ENCODE measurements at regions not wholly inside any gene's neighbourhood (a gene's known extent, or its start where the extent isn't known, plus 50 kb on each side); places are given as distances from the start of the nearest gene placed in this dataset.

GRCh38 chr2:66202586-66202985, 232.3 kb upstream of the MEIS1 start:
- Mint-ChIP-seq H3K4me1 (ENCODE audit: low read depth) (no peaks in the 10 kb centered on the region), H3K27me3 (no peaks in the 10 kb centered on the region), H3K4me3 (ENCODE audit: low read depth) (no peak overlapping the region), H3K9me3 (ENCODE audit: low read depth) (peaks cover 17% of the 10 kb centered on the region), H3K27ac (no peak overlapping the region), H3K36me3 (ENCODE audit: insufficient read depth) (no peaks in the 10 kb centered on the region)
- no peak for DNase-seq (ENCODE audit: low spot score, unreplicated experiment)
- TF ChIP-seq CTCF (IDR thresholded peaks at IDR 0.05; ENCODE audit: unreplicated experiment): no peak

- no peak overlapping the region for H3K27ac Mint-ChIP-seq
- TF ChIP-seq CTCF (IDR thresholded peaks at IDR 0.05; ENCODE audit: unreplicated experiment): no peak
- no peaks in the 10 kb centered on the region for H3K36me3 Mint-ChIP-seq (ENCODE audit: insufficient read depth)
- DNase-seq (ENCODE audit: low spot score, unreplicated experiment): no peak
- H3K9me3 Mint-ChIP-seq (ENCODE audit: low read depth): peaks cover 21% of the 10 kb centered on the region
- H3K4me1 Mint-ChIP-seq (ENCODE audit: low read depth): no peaks in the 10 kb centered on the region
- no peaks in the 10 kb centered on the region for H3K27me3 Mint-ChIP-seq
- H3K4me3 Mint-ChIP-seq (ENCODE audit: low read depth): no peak overlapping the region
Observed at GRCh38 chr2:66201242-66201641, 233.7 kb upstream of the MEIS1 start.

DNA sequence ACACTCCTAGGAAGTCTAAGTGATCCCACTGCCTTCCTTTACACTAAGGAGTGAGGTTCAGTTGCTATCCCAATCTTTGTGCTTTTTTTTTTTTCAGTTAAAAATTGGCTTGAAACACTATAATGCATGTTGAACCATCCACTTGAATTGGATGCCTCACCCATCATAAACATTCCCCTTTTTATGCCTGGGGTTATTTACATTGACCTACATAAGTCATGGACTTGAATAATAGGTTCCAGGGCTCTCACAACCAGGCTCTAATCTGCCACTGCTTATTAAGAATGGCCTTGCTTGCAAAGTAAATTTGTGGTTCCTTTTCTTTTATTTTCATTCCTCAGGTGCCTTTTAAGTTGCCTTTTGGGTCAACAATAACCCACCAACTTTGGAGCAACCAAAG, 236.1 kb upstream of the MEIS1 start:
- no peak overlapping the region for H3K4me3 Mint-ChIP-seq (ENCODE audit: low read depth)
- H3K9me3 Mint-ChIP-seq (ENCODE audit: low read depth): peaks cover 13% of the 10 kb centered on the region
- DNase-seq (ENCODE audit: low spot score, unreplicated experiment): no peak
- no peaks in the 10 kb centered on the region for H3K27me3 Mint-ChIP-seq
- no peaks in the 10 kb centered on the region for H3K36me3 Mint-ChIP-seq (ENCODE audit: insufficient read depth)
- no peaks in the 10 kb centered on the region for H3K4me1 Mint-ChIP-seq (ENCODE audit: low read depth)
- no peak overlapping the region for H3K27ac Mint-ChIP-seq
- TF ChIP-seq CTCF (IDR thresholded peaks at IDR 0.05; ENCODE audit: unreplicated experiment): no peak

- no peaks in the 10 kb centered on the region for H3K36me3 Mint-ChIP-seq (ENCODE audit: insufficient read depth)
- H3K27me3 Mint-ChIP-seq: no peaks in the 10 kb centered on the region
- H3K9me3 Mint-ChIP-seq (ENCODE audit: low read depth): peaks cover 5% of the 10 kb centered on the region
- no peak for DNase-seq (ENCODE audit: low spot score, unreplicated experiment)
- no peak overlapping the region for H3K4me3 Mint-ChIP-seq (ENCODE audit: low read depth)
- H3K4me1 Mint-ChIP-seq (ENCODE audit: low read depth): no peaks in the 10 kb centered on the region
- no peak overlapping the region for H3K27ac Mint-ChIP-seq
- TF ChIP-seq CTCF (IDR thresholded peaks at IDR 0.05; ENCODE audit: unreplicated experiment): no peak
Observed at GRCh38 chr2:66192888-66193287, 242.0 kb upstream of the MEIS1 start.

GRCh38 chr2:66191311-66191710, 243.6 kb upstream of the MEIS1 start:
- no peaks in the 10 kb centered on the region for H3K4me1 Mint-ChIP-seq (ENCODE audit: low read depth)
- no peak overlapping the region for H3K27ac Mint-ChIP-seq
- no peaks in the 10 kb centered on the region for H3K27me3 Mint-ChIP-seq
- H3K36me3 Mint-ChIP-seq (ENCODE audit: insufficient read depth): no peaks in the 10 kb centered on the region
- no peak for DNase-seq (ENCODE audit: low spot score, unreplicated experiment)
- no peak overlapping the region for H3K4me3 Mint-ChIP-seq (ENCODE audit: low read depth)
- no peaks in the 10 kb centered on the region for H3K9me3 Mint-ChIP-seq (ENCODE audit: low read depth)
- TF ChIP-seq CTCF (IDR thresholded peaks at IDR 0.05; ENCODE audit: unreplicated experiment): no peak
